KMS-11 (cell line): ENCODE measurements at regions not wholly inside any gene's neighbourhood (a gene's known extent, or its start where the extent isn't known, plus 50 kb on each side); places are given as distances from the start of the nearest gene placed in this dataset.
"Not testable (repeated sequence)": the region's sequence is repeated elsewhere in the genome, so short reads cannot be mapped to it uniquely, and the experiment has no call there.

Source experiments
- H2AFZ ChIP-seq: fragments of 200-600 bp; sonication (generic); 2 replicates; pipeline ENCODE4 v1.6.1; 2016; ENCODE audit warnings: antibody characterized with exemption, mixed run types, low read depth
- H3K27ac ChIP-seq: fragments of 200-600 bp; sonication (generic); 2 replicates; pipeline ENCODE4 v1.6.1; 2016; ENCODE audit warnings: mild to moderate bottlenecking, mixed run types
- H3K27me3 ChIP-seq: fragments of 200-600 bp; sonication (generic); 2 replicates; pipeline ENCODE4 v1.6.1; 2017; ENCODE audit warnings: mild to moderate bottlenecking, low read depth, mixed run types, moderate library complexity; ENCODE audit not compliant: insufficient read depth
- H3K36me3 ChIP-seq: fragments of 200-600 bp; sonication (generic); 2 replicates; pipeline ENCODE4 v1.6.1; 2017; ENCODE audit warnings: mild to moderate bottlenecking, mixed run types; ENCODE audit not compliant: insufficient read depth
- H3K4me1 ChIP-seq: fragments of 200-600 bp; sonication (generic); 2 replicates; pipeline ENCODE4 v1.6.1; 2016; ENCODE audit warnings: mild to moderate bottlenecking, low read depth, mixed run types; ENCODE audit not compliant: poor library complexity, severe bottlenecking
- H3K4me2 ChIP-seq: fragments of 200-600 bp; sonication (generic); 2 replicates; pipeline ENCODE4 v1.7.0; 2016; ENCODE audit warnings: mild to moderate bottlenecking, mixed run types
- H3K4me3 ChIP-seq: fragments of 200-600 bp; sonication (generic); IDR thresholded peaks from 2 replicates; pipeline ENCODE4 v1.6.1; 2017; ENCODE audit warnings: low read depth, low read length, mixed read lengths; ENCODE audit not compliant: insufficient read depth
- H3K79me2 ChIP-seq: fragments of 200-600 bp; sonication (generic); 2 replicates; pipeline ENCODE4 v1.6.1; 2016; ENCODE audit warnings: low read depth, mixed run types; ENCODE audit not compliant: insufficient read depth
- H3K9ac ChIP-seq: fragments of 200-600 bp; sonication (generic); 2 replicates; pipeline ENCODE4 v1.6.1; 2016; ENCODE audit warnings: mild to moderate bottlenecking, mixed run types
- H4K20me1 ChIP-seq: fragments of 200-600 bp; sonication (generic); 2 replicates; pipeline ENCODE4 v1.6.1; 2016; ENCODE audit warnings: mild to moderate bottlenecking, mixed run types; ENCODE audit not compliant: insufficient read depth
- CTCF ChIP-seq: fragments of 200-600 bp; sonication (generic); conservative IDR thresholded peaks from 2 replicates; pipeline ENCODE4 v1.6.1; 2017; ENCODE audit warnings: low read depth, mild to moderate bottlenecking, antibody characterized with exemption, low read length, moderate library complexity, mixed read lengths

GRCh38 chr2:195548198-195548940 lies 108.7 kb upstream of the SLC39A10 start:
- no peak overlapping the region for H2AFZ ChIP-seq
- H3K79me2 ChIP-seq: no peaks in the 10 kb centered on the region
- no peak for TF ChIP-seq CTCF
- no peak overlapping the region for H3K9ac ChIP-seq
- no peaks in the 10 kb centered on the region for H3K36me3 ChIP-seq
- H3K4me3 ChIP-seq: no peak overlapping the region
- H3K4me2 ChIP-seq: no peak overlapping the region
- peaks cover 10% of the 10 kb centered on the region for H3K4me1 ChIP-seq
- no peak overlapping the region for H3K27ac ChIP-seq
- H3K27me3 ChIP-seq: no peaks in the 10 kb centered on the region
- H4K20me1 ChIP-seq: no peaks in the 10 kb centered on the region

- not testable (repeated sequence) for H2AFZ ChIP-seq, H3K27ac ChIP-seq, H3K79me2 ChIP-seq, H3K4me3 ChIP-seq, H3K36me3 ChIP-seq, H3K9ac ChIP-seq, H3K4me2 ChIP-seq, H3K4me1 ChIP-seq, H3K27me3 ChIP-seq, H4K20me1 ChIP-seq
Observed at GRCh38 chr2:195547268-195547840, 109.7 kb upstream of the SLC39A10 start.

GRCh38 chr2:195545811-195546210 lies 111.2 kb upstream of the SLC39A10 start:
- Histone ChIP-seq H3K4me2 (no peak overlapping the region), H3K36me3 (no peaks in the 10 kb centered on the region), H4K20me1 (no peaks in the 10 kb centered on the region), H3K4me3 (no peak overlapping the region), H3K4me1 (no peaks in the 10 kb centered on the region), H3K27me3 (no peaks in the 10 kb centered on the region), H3K27ac (no peak overlapping the region), H2AFZ (no peak overlapping the region), H3K79me2 (no peaks in the 10 kb centered on the region), H3K9ac (no peak overlapping the region)
- no peak for TF ChIP-seq CTCF

- Histone ChIP-seq H2AFZ (no peak overlapping the region), H3K27ac (no peak overlapping the region), H3K4me3 (no peak overlapping the region), H4K20me1 (no peaks in the 10 kb centered on the region), H3K4me2 (no peak overlapping the region), H3K4me1 (no peaks in the 10 kb centered on the region), H3K36me3 (no peaks in the 10 kb centered on the region), H3K79me2 (no peaks in the 10 kb centered on the region), H3K27me3 (no peaks in the 10 kb centered on the region), H3K9ac (no peak overlapping the region)
- TF ChIP-seq CTCF: no peak
Observed at GRCh38 chr2:195543902-195544894, 112.8 kb upstream of the SLC39A10 start.
